ENCODE measurements at regions not wholly inside any gene's neighbourhood (a gene's known extent, or its start where the extent isn't known, plus 50 kb on each side); places are given as distances from the start of the nearest gene placed in this dataset.

DNA sequence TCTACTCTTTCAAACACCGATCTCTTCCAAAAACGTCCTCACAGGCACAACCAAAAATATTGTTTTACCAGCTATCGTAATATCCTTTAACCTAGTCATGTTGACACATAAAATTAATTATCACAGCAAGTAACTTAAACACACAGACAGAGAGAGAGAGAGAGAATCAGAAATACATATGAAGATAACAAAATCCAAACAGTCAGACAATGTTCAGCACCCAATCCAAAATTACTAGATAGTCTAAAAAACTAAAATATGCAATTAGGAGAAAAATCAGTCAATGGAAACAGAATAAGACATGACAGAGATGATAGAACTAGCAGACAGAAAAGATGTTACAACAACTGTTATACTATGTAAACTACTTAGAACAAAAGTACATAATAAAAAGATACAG lies 537.7 kb downstream of the LMO4 start:
- TF ChIP-seq, protein P1, sequence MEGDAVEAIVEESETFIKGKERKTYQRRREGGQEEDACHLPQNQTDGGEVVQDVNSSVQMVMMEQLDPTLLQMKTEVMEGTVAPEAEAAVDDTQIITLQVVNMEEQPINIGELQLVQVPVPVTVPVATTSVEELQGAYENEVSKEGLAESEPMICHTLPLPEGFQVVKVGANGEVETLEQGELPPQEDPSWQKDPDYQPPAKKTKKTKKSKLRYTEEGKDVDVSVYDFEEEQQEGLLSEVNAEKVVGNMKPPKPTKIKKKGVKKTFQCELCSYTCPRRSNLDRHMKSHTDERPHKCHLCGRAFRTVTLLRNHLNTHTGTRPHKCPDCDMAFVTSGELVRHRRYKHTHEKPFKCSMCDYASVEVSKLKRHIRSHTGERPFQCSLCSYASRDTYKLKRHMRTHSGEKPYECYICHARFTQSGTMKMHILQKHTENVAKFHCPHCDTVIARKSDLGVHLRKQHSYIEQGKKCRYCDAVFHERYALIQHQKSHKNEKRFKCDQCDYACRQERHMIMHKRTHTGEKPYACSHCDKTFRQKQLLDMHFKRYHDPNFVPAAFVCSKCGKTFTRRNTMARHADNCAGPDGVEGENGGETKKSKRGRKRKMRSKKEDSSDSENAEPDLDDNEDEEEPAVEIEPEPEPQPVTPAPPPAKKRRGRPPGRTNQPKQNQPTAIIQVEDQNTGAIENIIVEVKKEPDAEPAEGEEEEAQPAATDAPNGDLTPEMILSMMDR (IDR thresholded peaks at IDR 0.05; ENCODE audit: insufficient read depth, low read length): no peak
- TF ChIP-seq POLR2AphosphoS5 (IDR thresholded peaks at IDR 0.05; ENCODE audit: low read depth) (no peak), GABPA (IDR thresholded peaks at IDR 0.05; ENCODE audit: low read depth) (no peak)
- TF ChIP-seq, protein P2, sequence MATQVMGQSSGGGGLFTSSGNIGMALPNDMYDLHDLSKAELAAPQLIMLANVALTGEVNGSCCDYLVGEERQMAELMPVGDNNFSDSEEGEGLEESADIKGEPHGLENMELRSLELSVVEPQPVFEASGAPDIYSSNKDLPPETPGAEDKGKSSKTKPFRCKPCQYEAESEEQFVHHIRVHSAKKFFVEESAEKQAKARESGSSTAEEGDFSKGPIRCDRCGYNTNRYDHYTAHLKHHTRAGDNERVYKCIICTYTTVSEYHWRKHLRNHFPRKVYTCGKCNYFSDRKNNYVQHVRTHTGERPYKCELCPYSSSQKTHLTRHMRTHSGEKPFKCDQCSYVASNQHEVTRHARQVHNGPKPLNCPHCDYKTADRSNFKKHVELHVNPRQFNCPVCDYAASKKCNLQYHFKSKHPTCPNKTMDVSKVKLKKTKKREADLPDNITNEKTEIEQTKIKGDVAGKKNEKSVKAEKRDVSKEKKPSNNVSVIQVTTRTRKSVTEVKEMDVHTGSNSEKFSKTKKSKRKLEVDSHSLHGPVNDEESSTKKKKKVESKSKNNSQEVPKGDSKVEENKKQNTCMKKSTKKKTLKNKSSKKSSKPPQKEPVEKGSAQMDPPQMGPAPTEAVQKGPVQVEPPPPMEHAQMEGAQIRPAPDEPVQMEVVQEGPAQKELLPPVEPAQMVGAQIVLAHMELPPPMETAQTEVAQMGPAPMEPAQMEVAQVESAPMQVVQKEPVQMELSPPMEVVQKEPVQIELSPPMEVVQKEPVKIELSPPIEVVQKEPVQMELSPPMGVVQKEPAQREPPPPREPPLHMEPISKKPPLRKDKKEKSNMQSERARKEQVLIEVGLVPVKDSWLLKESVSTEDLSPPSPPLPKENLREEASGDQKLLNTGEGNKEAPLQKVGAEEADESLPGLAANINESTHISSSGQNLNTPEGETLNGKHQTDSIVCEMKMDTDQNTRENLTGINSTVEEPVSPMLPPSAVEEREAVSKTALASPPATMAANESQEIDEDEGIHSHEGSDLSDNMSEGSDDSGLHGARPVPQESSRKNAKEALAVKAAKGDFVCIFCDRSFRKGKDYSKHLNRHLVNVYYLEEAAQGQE (IDR thresholded peaks at IDR 0.05; ENCODE audit: insufficient replicate concordance, low read depth): no peak

All from HL-60 (cell line).